ENCODE measurements at regions not wholly inside any gene's neighbourhood (a gene's known extent, or its start where the extent isn't known, plus 50 kb on each side); places are given as distances from the start of the nearest gene placed in this dataset.

DNA sequence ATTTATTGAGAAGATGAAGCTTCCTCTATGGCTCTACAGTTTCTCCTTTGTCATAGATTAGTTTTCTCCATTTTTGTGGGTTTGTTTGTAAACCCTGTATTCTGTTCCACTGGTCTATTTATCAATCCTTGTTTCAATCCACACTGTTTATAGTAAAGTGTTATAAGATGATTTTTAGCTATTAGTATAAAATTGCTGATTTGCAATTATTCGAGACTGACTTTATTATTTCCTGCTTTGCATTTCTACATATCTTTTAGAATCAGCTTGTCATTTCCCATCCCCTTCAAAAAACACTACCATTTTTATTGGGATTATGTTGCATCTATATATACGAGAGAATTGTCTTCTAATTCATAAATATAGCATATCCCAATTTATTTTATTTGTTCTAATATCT lies 325.9 kb upstream of the EPHA7 start:
- CTCF ChIA-PET, result no interaction called here
- Histone ChIP-seq H3K4me1 (ENCODE audit: control insufficient read depth, insufficient read depth, low read length) (no peaks in the 10 kb centered on the region), H3K4me3 (ENCODE audit: low read depth in 2 of 2, low read length in 2 of 2) (no peak overlapping the region), H3K27ac (ENCODE audit: low read length) (no peak overlapping the region), H3K27me3 (ENCODE audit: control insufficient read depth, insufficient read depth, low read length) (no peaks in the 10 kb centered on the region), H3K36me3 (ENCODE audit: control insufficient read depth, insufficient read depth, low read length) (no peaks in the 10 kb centered on the region), H3K9me3 (ENCODE audit: control insufficient read depth, insufficient read depth, low read depth, low read length) (no peaks in the 10 kb centered on the region)
- intact Hi-C loops (cut with micrococcal nuclease; ENCODE audit: unreplicated experiment), result loop anchor here (5.0 kb wide), 1 partner anchor 507 kb away; no protein-coding TSS in a partner anchor
- TF ChIP-seq TCF7L2 (IDR thresholded peaks at IDR 0.05; ENCODE audit: low read depth, low read length), result no peak
- no peak for TF ChIP-seq POLR2AphosphoS5 (IDR thresholded peaks at IDR 0.05; ENCODE audit: low read depth, low read length)
- TF ChIP-seq SIN3A (IDR thresholded peaks at IDR 0.05; ENCODE audit: borderline replicate concordance, insufficient read depth, low read depth, low read length), result no peak
- TF ChIP-seq, protein P1, sequence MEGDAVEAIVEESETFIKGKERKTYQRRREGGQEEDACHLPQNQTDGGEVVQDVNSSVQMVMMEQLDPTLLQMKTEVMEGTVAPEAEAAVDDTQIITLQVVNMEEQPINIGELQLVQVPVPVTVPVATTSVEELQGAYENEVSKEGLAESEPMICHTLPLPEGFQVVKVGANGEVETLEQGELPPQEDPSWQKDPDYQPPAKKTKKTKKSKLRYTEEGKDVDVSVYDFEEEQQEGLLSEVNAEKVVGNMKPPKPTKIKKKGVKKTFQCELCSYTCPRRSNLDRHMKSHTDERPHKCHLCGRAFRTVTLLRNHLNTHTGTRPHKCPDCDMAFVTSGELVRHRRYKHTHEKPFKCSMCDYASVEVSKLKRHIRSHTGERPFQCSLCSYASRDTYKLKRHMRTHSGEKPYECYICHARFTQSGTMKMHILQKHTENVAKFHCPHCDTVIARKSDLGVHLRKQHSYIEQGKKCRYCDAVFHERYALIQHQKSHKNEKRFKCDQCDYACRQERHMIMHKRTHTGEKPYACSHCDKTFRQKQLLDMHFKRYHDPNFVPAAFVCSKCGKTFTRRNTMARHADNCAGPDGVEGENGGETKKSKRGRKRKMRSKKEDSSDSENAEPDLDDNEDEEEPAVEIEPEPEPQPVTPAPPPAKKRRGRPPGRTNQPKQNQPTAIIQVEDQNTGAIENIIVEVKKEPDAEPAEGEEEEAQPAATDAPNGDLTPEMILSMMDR (IDR thresholded peaks at IDR 0.05), result no peak
- TF ChIP-seq REST (IDR thresholded peaks at IDR 0.05; ENCODE audit: insufficient read depth in 1 of 2, low read depth in 2 of 2, low read length in 1 of 2), result no peak
- in situ Hi-C loops (cut with HindIII; ENCODE audit: low pct_unique_long_range_greater_than_20kb, low sequenced_read_pairs), result no loop called here
- BruUV-seq (replicated peaks), result no TSS peak
- DNase-seq (ENCODE audit: low read depth, low spot score), result no peak
- no peak for ATAC-seq
- POLR2A ChIA-PET, result no interaction called here

DNA sequence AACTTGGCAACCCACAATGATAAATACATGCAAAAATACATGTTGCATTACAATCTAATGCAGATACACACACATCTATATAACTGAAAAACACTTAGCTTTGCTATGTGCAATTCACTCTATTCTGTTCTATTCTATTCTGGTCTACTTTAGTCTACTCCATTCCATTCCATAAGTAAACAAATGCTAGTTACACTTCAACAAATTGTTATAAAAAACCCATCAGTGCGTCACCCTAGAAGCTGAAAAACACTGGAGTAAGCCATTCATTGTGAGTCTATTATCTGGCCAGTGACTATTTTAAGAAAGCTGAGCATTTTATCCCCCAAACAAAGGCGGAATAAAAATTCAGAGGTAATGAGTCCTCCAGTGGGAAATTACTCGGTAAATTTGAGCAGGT lies 315.7 kb upstream of the EPHA7 start:
- no peaks in the 10 kb centered on the region for H3K27me3 ChIP-seq (ENCODE audit: control insufficient read depth, insufficient read depth, low read length)
- no peaks in the 10 kb centered on the region for H3K9me3 ChIP-seq (ENCODE audit: control insufficient read depth, insufficient read depth, low read depth, low read length)
- no peak overlapping the region for H3K27ac ChIP-seq (ENCODE audit: low read length)
- ChIA-PET CTCF (no interaction called here), POLR2A (no interaction called here)
- in situ Hi-C loops (cut with HindIII; ENCODE audit: low pct_unique_long_range_greater_than_20kb, low sequenced_read_pairs), result no loop called here
- ATAC-seq, result no peak
- TF ChIP-seq REST (IDR thresholded peaks at IDR 0.05; ENCODE audit: insufficient read depth in 1 of 2, low read depth in 2 of 2, low read length in 1 of 2), result no peak
- TF ChIP-seq, protein P1 (IDR thresholded peaks at IDR 0.05), result no peak
- intact Hi-C loops (cut with micrococcal nuclease; ENCODE audit: unreplicated experiment), result no loop called here
- BruUV-seq (replicated peaks), result no TSS peak
- H3K4me1 ChIP-seq (ENCODE audit: control insufficient read depth, insufficient read depth, low read length), result no peaks in the 10 kb centered on the region
- no peaks in the 10 kb centered on the region for H3K36me3 ChIP-seq (ENCODE audit: control insufficient read depth, insufficient read depth, low read length)
- DNase-seq (ENCODE audit: low read depth, low spot score), result no peak
- no peak overlapping the region for H3K4me3 ChIP-seq (ENCODE audit: low read depth in 2 of 2, low read length in 2 of 2)
